ENCODE measurements at regions not wholly inside any gene's neighbourhood (a gene's known extent, or its start where the extent isn't known, plus 50 kb on each side); places are given as distances from the start of the nearest gene placed in this dataset.

DNA sequence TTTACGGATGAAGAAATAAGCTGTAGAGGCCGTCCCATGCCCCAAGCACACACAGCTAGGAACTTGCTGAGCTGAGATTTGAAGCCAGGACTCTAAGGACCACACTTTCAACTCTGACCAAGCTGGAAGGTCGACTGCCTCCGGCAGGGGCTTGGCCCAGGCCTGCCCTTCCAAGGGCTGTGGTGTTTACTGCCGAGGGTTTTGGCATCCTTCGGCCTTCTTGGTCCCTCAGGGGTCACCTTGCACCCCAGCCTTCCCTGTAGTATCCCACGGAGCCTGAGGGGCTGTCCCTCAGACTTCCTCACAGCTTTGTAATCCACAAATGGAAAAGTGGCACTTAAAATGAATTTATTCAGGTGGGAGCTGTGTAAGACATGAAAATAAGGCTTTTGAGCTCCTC, 83.7 kb upstream of the SPRY4 start:
- Histone ChIP-seq H2AFZ (ENCODE audit: low read depth, low read length) (no peak overlapping the region), H3K27ac (ENCODE audit: extremely low read depth, low read depth, low read length) (no peak overlapping the region), H3K9me1 (ENCODE audit: control insufficient read depth, insufficient read depth, low read length) (no peaks in the 10 kb centered on the region), H3K27me3 (ENCODE audit: control insufficient read depth in 2 of 2, insufficient read depth in 2 of 2, low read length in 2 of 2) (peaks cover 0 to 11% of the 10 kb centered on the region in 2 experiments; a peak in 1 of 5 replicates), H3K4me2 (ENCODE audit: insufficient read depth, low read length) (no peak overlapping the region), H3K9me3 (replicated peaks; ENCODE audit: control insufficient read depth, insufficient read depth, low read depth, low read length) (no peaks in the 10 kb centered on the region), H3K79me2 (ENCODE audit: control insufficient read depth, insufficient read depth, low read length) (no peaks in the 10 kb centered on the region), H3K36me3 (ENCODE audit: control insufficient read depth, insufficient read depth, low read length) (no peaks in the 10 kb centered on the region), H3K4me1 (replicated peaks in 1 of 2; ENCODE audit: control insufficient read depth in 2 of 2, insufficient read depth in 2 of 2, low read length in 2 of 2) (no peaks in the 10 kb centered on the region), H3K9ac (ENCODE audit: insufficient read depth in 1 of 2, low read depth in 2 of 2, low read length in 2 of 2) (no peak overlapping the region), H4K20me1 (replicated peaks; ENCODE audit: control insufficient read depth, insufficient read depth, low read length) (no peaks in the 10 kb centered on the region), H3K4me3 (no peak overlapping the region)
- BruUV-seq (replicated peaks) = no TSS peak
- ATAC-seq = no peak
- in situ Hi-C loops (cut with MboI) = no loop called here
- ChIA-PET CTCF (ENCODE audit: low intra/inter-chr PET ratio) (no interaction called here), POLR2A (interaction anchor here (0.9 kb wide), 1 partner anchor 12 kb away, joined by 3 read pairs; no protein-coding TSS in a partner anchor)
- FAIRE-seq = no peak
- WGBS (ENCODE audit: insufficient coverage, low coverage, missing lambda C conversion rate) = 10% methylated on average over 7 of the region's 7 CpGs
- intact Hi-C loops (cut with micrococcal nuclease) = no loop called here
- no peak for DNase-seq (ENCODE audit: extremely low read depth in 1 of 4, low spot score in 3 of 4)
- TF ChIP-seq, protein P1, sequence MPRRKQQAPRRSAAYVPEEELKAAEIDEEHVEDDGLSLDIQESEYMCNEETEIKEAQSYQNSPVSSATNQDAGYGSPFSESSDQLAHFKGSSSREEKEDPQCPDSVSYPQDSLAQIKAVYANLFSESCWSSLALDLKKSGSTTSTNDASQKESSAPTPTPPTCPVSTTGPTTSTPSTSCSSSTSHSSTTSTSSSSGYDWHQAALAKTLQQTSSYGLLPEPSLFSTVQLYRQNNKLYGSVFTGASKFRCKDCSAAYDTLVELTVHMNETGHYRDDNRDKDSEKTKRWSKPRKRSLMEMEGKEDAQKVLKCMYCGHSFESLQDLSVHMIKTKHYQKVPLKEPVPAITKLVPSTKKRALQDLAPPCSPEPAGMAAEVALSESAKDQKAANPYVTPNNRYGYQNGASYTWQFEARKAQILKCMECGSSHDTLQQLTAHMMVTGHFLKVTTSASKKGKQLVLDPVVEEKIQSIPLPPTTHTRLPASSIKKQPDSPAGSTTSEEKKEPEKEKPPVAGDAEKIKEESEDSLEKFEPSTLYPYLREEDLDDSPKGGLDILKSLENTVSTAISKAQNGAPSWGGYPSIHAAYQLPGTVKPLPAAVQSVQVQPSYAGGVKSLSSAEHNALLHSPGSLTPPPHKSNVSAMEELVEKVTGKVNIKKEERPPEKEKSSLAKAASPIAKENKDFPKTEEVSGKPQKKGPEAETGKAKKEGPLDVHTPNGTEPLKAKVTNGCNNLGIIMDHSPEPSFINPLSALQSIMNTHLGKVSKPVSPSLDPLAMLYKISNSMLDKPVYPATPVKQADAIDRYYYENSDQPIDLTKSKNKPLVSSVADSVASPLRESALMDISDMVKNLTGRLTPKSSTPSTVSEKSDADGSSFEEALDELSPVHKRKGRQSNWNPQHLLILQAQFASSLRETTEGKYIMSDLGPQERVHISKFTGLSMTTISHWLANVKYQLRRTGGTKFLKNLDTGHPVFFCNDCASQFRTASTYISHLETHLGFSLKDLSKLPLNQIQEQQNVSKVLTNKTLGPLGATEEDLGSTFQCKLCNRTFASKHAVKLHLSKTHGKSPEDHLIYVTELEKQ (CRISPR knock-in tag; IDR thresholded peaks at IDR 0.05) = no peak
- no peak for TF ChIP-seq BCOR (IDR thresholded peaks at IDR 0.05)
- TF ChIP-seq ETV5 (CRISPR knock-in tag; IDR thresholded peaks at IDR 0.05; ENCODE audit: low read depth) = no peak
- TF ChIP-seq ZNF184 (CRISPR knock-in tag; IDR thresholded peaks at IDR 0.05) = no peak
- TF ChIP-seq GABPB1 (CRISPR knock-in tag; IDR thresholded peaks at IDR 0.05) = no peak
- TF ChIP-seq, protein P2, sequence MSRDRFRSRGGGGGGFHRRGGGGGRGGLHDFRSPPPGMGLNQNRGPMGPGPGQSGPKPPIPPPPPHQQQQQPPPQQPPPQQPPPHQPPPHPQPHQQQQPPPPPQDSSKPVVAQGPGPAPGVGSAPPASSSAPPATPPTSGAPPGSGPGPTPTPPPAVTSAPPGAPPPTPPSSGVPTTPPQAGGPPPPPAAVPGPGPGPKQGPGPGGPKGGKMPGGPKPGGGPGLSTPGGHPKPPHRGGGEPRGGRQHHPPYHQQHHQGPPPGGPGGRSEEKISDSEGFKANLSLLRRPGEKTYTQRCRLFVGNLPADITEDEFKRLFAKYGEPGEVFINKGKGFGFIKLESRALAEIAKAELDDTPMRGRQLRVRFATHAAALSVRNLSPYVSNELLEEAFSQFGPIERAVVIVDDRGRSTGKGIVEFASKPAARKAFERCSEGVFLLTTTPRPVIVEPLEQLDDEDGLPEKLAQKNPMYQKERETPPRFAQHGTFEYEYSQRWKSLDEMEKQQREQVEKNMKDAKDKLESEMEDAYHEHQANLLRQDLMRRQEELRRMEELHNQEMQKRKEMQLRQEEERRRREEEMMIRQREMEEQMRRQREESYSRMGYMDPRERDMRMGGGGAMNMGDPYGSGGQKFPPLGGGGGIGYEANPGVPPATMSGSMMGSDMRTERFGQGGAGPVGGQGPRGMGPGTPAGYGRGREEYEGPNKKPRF (IDR thresholded peaks at IDR 0.05; ENCODE audit: low read depth, low read length) = no peak
- TF ChIP-seq HCFC1 (IDR thresholded peaks at IDR 0.05; ENCODE audit: low read depth, low read length) = no peak
- TF ChIP-seq, protein P3, sequence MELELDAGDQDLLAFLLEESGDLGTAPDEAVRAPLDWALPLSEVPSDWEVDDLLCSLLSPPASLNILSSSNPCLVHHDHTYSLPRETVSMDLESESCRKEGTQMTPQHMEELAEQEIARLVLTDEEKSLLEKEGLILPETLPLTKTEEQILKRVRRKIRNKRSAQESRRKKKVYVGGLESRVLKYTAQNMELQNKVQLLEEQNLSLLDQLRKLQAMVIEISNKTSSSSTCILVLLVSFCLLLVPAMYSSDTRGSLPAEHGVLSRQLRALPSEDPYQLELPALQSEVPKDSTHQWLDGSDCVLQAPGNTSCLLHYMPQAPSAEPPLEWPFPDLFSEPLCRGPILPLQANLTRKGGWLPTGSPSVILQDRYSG (tag; conservative IDR thresholded peaks at IDR 0.05; ENCODE audit: low read depth) = no peak
- no peak for TF ChIP-seq XRCC3 (IDR thresholded peaks at IDR 0.05)
- no peak for TF ChIP-seq BRF1 (IDR thresholded peaks at IDR 0.05; ENCODE audit: borderline replicate concordance, extremely low read depth, insufficient read length)
- TF ChIP-seq, protein P4, sequence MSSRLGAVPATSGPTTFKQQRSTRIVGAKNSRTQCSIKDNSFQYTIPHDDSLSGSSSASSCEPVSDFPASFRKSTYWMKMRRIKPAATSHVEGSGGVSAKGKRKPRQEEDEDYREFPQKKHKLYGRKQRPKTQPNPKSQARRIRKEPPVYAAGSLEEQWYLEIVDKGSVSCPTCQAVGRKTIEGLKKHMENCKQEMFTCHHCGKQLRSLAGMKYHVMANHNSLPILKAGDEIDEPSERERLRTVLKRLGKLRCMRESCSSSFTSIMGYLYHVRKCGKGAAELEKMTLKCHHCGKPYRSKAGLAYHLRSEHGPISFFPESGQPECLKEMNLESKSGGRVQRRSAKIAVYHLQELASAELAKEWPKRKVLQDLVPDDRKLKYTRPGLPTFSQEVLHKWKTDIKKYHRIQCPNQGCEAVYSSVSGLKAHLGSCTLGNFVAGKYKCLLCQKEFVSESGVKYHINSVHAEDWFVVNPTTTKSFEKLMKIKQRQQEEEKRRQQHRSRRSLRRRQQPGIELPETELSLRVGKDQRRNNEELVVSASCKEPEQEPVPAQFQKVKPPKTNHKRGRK (tag; IDR thresholded peaks at IDR 0.05) = no peak
- no peak for TF ChIP-seq HDAC8 (tag; IDR thresholded peaks at IDR 0.05)
- TF ChIP-seq, protein P5, sequence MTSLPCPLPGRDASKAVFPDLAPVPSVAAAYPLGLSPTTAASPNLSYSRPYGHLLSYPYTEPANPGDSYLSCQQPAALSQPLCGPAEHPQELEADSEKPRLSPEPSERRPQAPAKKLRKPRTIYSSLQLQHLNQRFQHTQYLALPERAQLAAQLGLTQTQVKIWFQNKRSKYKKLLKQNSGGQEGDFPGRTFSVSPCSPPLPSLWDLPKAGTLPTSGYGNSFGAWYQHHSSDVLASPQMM (CRISPR knock-in tag; IDR thresholded peaks at IDR 0.05) = no peak
- TF ChIP-seq RBM25 (IDR thresholded peaks at IDR 0.05; ENCODE audit: low read depth, low read length, severe bottlenecking) = no peak

Data from K562 (cell line).